Body of pancreas (tissue), 4 donors: ENCODE measurements at regions not wholly inside any gene's neighbourhood (a gene's known extent, or its start where the extent isn't known, plus 50 kb on each side); places are given as distances from the start of the nearest gene placed in this dataset.

Experiments used
- CTCF ChIP-seq, 7 experiments: fragments of 450-650 bp in 4 of 7; fragments of 200-600 bp in 3 of 7; sonication (generic) in 3 of 7; IDR thresholded peaks; one replicate each; pipeline ENCODE4 v1.5.1; 2016 to 2019; ENCODE audit warnings: antibody characterized with exemption in 7 of 7
- POLR2A ChIP-seq, 3 donors: fragments of 450-650 bp; IDR thresholded peaks; one replicate each; pipeline ENCODE4 v1.6.1; 2016; ENCODE audit warnings: antibody characterized with exemption in 3 of 3, mild to moderate bottlenecking in 2 of 3

GRCh38 chr17:77604973-77605313, 353.6 kb upstream of the TNRC6C start:
- TF ChIP-seq CTCF (IDR thresholded peaks at IDR 0.05): no peak
- no peak for TF ChIP-seq POLR2A (IDR thresholded peaks at IDR 0.05)
